ENCODE measurements at regions not wholly inside any gene's neighbourhood (a gene's known extent, or its start where the extent isn't known, plus 50 kb on each side); places are given as distances from the start of the nearest gene placed in this dataset.
"Not testable (repeated sequence)": the region's sequence is repeated elsewhere in the genome, so short reads cannot be mapped to it uniquely, and the experiment has no call there.

DNA sequence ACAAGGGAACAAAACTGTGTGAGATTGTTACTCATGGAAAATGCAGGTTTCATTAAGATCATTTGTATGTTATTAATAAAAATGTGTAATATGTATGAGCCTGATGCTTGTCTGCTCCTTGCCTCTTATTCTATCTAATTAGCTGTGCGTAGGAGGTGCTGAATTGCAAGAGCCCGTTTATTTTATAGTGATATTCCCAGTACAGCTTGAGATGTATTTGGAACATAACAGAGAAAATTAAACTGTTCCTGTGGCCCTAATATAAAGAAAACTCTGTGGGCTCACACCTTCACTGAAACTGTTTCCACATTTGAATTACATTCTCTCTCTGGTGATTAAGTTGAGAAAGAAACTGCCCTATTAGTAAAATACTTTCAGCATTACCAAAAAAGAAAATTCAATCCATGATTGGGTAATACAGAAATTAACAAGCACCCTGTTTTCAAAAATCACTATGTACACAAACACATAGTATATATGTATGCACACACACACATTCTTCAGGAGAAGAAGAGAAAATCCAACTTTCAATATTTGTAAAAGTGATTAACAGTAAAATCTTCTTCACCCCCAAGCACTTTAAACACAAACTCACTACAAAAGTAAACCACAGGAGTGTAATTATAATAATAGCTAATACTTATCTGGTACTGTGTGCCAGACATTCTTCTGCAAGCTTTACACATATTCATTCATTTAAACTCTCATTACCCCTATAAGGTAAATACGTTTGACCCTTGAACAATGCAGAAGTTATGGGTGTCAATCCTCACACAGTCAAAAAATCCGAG, 233.2 kb downstream of the PHLDA1 start:
- no peak for DNase-seq (ENCODE audit: low read depth in 2 of 2)

DNA sequence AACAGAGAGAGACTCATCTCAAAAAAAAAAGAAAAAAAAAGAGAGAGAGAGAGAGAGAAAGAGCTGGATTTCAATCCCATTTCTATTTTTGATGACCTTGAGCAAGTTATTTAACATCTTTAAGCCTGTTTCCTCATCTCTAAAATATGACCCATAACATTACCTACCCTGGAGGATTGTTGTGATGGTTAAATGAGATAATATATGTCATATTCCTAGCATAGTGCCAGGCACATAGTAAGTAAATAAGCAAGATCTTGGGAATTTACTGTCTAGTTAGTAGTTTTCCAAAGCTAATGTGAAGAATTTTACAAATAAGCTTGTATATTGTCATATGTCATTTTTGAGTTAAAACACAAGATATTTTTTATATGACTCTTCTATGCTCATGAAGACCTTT, 236.5 kb downstream of the PHLDA1 start:
- no peak for DNase-seq (ENCODE audit: low read depth in 2 of 2)

DNA sequence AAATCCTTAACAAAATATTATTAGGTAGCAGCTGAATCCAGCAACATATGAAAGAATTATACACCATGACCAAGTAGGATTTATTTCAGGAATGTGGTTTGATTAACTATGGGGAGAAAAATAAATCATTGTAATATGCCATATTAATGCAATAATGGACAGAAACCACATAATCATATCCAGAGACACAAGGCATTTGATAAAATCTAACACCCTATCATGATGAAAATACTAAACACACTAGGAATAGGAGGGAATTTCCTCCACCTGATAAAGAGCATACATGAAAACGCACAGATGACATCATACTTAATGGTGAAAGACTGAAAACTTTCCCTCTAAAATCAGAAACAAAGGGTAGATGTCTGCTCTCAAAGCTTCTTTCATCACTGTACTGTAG, 238.9 kb downstream of the PHLDA1 start:
- no peak for DNase-seq (ENCODE audit: low read depth in 2 of 2)

DNA sequence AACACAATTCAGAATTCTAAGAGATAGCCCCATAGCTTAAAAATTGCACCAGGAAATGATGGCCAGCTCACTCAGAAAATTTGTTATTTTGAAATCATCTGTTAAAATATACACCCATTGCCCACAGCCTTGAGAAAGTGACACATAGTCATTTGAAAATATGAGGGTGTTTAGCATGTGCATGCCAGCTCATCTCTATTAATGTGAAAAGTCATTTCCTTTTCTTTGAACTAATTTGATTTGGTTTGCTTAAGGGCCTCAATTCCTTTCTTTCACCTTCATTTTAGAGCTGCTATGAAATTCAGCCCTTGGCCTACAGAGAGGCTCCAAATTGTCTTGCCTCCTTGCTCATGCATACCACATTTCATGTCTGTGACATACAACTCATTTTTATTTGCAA, 241.4 kb downstream of the PHLDA1 start:
- DNase-seq (ENCODE audit: low read depth in 2 of 2) = no peak

DNA sequence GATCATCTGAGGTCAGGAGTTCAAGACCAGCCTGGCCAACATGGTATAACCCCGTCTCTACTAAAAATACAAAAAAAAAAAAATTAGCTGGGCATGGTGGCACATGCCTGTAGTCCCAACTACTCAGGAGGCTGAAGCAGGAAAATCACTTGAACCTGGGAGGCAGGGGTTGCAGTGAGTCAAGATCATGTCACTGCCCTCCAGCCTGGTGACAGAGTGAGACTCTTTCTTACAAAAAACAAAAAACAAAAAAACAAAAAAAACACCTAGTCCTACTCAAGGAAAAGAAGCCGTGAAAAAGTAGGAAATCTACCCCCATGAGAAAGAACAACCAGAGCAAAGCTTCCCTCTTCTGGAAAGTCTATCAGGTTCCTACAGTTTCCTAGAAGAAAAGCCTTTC, 244.4 kb downstream of the PHLDA1 start:
- not testable (repeated sequence) for DNase-seq (ENCODE audit: low read depth in 2 of 2)

DNA sequence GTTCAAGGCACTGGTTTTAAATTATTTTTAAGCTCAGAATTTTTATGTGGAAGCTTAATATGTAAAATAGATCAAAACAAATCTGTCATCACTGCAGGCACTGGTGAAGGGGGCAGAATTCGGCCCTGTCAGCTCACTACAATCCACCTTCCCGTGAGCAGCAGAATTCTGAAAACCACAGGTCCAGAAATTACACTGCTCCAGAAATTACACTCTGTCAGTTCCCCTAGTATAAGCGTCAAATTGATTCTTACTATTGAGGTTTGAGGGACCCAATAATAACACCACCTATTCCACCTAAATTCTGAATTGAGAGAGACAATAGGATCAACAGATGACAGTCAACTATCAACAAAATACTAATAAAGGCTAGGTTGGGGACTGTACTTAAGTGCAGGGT, 245.5 kb downstream of the PHLDA1 start:
- DNase-seq (ENCODE audit: low read depth in 2 of 2) = no peak

DNA sequence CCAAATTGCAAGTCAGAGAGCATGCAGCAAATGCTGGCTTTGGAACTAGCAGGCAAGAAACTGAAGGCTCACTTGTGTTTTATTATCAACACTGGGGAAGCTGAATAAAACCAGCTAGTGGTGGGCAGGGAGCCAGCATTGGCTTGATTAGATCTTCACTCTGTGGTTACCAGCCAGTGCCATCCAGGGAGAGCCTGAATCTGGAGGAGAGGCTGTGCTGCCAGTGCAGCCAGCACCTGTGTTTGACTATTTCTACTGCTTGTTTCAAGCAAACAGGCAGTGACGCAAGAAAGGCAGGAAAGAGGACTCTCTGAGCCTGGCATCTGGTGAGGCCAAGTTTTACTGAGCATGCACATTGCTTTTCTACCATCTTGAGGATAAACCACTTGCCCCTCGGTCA, 247.0 kb downstream of the PHLDA1 start:
- no peak for DNase-seq (ENCODE audit: low read depth in 2 of 2)

DNA sequence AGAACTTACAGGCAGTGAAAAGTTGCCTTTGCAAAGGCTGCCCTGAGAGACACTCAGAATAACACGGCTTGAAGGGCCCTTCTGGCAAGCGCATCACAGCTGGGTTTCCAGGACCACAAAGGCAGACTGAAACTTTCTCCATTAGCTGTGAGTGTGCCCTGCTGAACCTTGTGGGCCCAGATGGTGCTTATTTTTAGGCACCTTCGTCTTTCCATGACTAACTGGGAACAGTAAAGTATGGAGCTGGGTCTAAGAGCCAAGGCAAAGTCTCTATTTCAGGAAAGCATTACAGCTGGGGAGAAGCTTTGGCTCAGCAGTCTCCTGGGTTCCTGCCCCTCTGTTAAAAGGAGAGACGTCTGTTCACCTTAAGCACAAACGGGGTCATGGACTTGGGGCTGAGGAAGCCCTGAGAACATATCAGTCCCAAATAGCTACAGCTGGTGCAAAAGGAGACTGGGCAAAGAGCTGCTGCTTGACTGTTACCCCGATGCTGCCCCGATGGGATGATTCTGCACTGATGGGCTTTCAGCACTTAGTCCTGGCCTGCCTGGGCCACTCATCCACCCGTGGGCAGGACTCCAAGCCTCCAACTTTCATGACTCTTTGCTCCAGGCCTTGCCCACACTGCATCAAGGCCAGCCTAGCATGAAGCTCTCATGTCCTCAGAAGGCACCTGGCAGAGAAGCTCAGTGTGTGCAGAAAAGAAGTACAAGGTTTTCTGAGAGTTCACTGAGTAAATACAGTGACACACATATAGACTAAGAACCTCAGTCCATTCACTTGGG, 248.3 kb downstream of the PHLDA1 start:
- DNase-seq (ENCODE audit: low read depth in 2 of 2) = no peak

DNA sequence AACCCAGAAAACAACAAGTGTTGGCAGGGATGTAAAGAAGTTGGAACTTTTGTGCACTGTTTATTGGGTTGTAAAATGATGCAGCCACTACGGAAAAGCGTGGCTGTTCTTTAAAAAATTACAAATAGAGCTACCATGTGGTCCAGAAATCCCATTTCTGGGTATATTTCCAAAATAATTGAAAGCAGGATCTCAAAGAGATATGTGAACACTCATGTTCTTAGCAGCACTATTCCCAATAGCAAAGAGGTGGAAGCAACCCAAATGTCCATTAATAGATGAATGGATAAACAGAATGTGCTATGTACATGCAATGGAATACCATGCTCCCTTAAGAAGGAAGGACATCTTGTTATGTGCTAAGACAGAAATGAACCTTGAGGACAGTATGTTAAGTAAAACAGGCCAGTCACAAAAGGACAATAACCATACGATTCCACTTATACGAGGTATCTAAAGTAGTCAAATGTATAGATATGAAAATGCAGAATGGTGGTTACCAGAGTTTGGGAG, 249.5 kb downstream of the PHLDA1 start:
- no peak for DNase-seq (ENCODE audit: low read depth in 2 of 2)

DNA sequence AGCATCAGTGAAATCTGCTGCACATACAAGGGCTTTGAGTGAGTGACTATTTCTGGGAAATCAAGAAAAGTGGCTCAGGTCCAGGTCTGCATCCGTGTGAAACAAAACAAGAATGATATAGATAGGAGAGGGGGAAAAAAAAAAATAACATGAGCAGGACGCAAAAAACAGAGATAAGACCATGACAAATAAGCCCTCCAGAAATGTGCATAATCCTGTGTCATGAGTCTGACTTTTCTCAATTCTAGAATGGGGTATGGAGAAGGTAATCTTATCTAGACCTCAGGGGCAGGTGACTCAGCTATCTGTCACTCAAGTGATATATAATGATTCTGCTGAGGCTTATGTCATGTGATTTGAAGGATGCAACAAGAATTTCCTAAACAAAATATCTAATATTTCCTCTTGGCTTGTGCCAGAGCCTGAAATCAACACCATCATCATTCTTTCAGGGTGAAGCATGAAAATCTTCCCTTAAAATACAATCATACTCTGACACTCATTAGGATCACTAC, 250.0 kb downstream of the PHLDA1 start:
- no peak for DNase-seq (ENCODE audit: low read depth in 2 of 2)

DNA sequence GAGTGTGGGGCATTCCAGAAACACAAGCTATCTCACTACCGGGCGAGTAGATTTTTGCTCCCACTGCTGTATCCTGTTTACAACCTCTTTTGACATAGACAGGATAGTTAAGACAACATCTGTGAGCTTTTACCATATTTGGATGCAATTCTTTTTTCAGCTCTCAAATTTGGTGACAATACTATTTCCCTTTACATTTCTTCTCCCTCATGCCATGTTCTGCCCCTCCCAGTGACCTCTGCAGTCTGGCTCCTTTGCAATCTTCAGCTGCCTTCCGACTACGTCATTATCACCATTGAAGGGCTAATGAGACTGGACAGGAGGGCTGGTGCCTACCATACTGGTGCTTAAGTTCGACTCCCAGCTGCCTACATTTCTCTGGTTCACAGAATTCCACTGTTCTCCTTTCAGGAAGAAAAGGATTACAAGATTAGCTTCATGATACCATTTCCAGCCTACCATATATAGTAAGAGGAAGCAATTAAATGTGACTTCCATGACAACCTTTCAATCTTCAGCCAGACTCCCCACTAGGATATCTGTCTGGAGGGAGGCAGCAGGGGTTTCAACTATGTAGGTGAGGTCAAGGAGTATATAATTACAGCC, 251.6 kb downstream of the PHLDA1 start:
- no peak for DNase-seq (ENCODE audit: low read depth in 2 of 2)

DNA sequence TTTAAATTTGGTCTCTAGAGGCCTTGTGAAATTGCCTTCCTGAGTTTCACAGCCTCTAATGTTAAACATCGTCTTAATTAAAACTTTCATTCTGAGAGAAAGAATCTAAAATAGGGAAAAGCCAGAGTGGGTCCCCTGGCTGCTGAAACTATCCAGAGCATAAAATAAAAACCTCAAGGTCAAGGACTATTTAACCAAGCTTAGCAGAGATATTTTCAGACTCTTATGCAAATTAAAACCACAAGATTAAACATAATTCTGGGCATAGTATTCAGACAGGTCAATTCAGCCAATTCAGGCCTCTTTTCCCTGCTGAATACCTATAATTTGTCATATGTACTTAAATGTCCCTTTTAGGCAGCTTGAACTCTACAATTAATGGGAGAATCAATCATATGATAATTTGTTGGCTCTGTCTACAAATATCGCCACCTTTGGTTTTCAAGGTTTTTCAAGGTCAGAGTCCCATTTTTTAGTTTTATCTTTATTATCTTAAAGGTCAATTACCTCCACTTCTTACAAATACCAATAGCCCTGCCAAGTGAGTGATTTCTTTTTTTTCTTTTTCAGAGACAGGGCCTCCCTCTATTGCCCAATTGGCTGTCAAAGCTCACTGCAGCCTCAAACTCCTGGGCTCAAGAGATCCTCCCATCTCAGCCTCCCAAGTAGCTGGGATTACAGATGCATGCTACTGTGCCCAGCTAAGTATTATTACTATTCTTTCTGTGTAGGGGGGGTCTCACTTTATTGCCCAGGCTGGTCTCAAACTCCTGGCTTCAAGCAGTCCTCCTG, 257.1 kb downstream of the PHLDA1 start:
- no peak for DNase-seq (ENCODE audit: low read depth in 2 of 2)

DNA sequence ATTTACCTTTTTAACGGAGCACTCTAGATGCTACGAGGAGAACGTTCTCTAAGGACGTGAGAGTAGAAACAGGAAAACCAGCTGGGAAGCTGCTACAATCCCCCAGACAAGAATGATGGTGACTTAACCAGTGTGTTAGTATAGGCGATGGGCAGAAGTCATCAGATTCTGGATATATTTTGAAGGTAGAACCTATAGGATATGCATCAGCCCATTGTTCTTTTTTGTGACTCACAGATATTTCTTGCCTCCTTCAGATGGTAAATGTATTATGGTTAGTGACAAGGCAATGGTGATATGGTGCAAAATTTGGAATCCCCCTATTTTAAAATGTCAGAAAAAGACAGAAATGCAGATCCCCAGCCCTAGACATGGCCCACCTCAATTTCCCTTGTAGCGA, 258.2 kb downstream of the PHLDA1 start:
- no peak for DNase-seq (ENCODE audit: low read depth in 2 of 2)

DNA sequence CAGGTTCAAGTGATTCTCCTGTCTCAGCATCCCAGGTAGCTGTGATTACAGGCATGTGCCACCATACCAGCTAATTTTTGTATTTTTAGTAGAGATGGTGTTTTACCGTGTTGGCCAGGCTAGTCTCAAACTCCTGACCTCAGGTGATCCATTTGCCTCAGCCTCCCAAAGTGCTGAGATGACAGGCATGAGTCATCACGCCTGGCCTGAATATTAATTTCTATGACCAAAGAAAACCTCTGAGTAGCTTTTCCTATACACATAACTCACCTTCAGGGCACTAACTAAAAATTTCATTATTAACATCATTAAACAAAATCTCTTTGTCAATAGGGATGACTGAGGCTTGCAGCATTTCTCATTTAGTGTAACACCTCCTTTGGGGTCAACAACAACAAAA, 259.6 kb upstream of the KRR1 start:
- DNase-seq (ENCODE audit: low read depth in 2 of 2) = no peak

DNA sequence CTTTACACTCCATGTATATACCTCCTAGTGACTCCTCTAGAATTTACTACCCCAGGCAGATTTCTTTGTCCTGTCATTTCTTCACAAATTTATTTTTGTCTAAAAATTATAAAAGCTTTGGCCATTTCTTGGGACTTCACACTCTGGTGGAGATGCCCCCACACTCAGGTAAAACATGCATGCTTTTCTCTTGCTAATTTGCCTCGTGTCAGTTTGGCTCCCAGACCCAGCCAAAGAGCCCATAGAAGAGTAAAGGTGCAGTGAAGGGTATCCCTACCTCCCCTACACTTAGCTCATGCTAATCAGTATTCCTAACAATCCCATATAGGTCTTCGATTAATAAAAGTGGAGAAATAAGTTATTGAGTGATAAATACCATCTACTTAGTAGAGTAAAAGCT, 256.5 kb upstream of the KRR1 start:
- no peak for DNase-seq (ENCODE audit: low read depth in 2 of 2)

DNA sequence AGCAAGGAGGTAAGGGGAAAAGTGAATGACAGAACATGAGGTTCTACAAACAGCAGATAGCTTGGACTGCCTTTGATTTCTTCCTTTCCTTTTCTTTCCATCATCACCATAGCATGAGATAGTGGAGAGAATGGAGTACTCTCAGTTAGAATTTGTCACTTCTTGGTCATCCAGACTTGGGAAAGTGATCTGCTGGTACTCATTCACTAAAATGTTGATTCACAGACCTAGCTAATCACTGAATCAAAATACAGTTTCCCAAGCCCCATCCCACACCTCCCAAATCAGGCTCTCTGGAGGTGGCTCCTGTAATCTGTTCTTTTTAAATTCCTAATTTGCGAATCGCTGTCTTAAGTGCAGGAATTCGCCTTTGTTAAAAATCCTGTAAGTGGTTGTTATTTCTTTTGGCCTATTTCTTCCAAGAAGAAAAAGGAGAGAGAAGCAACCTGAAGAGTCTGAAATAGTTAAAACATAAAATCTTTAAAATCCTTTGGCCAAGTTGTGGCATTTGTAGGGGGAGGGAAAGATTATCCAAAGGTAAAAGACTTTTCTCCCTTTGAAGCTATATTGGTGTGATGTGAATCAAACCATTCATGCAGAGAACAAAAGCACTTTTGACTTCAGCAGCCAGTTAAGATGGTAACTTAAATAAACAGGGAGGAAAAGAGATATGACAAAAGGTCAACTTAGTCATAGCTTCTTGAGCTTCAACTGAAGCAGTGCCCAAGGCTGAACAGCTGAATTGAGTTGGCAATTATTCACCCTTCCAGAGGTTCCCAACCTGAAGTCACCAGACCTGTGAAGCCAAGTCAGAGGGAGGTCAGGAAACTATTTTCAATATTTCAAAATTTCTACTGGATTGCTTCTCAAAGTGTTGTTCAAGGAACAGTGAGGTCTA, 255.1 kb upstream of the KRR1 start:
- DNase-seq (ENCODE audit: low read depth in 2 of 2) = no peak

DNA sequence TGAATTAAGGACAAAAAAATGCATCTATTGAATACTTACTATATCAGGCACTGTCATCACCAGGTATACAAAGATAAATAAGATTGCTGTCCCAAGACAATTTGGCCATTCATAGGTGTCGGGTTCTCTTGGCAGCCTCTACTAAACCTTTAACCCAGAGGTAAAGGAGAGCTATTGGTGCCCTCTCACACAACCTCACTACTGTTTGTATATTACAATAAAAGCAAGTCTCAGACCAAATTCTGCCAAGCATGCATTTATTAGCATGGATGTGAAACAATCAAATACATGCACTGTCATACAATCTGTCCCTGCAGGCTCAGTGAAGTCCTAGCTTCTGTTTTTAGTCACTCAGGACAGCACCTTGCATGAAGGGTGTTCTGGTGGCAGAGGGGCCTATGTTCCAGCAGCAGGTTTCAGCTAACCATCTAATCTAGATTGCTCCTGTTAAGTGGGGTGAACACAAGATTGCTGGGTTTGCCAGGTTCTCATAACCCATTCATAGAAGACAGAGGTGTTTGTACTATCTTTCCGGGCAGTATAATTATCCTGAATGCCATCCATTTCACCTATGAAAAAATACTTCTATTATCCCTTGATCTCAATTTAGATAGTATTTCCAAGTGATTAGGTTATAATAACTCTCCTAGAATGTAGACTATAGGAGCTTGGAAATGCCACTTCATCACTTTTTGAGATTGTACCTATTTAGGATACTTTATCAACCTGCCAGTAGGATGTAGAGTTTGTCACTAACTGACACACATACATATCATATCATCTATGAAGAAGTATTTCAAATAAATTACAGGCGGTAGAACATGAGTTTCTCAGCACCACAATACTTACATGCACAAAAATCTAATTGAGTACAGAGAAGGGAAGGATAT, 254.0 kb upstream of the KRR1 start:
- DNase-seq (ENCODE audit: low read depth in 2 of 2) = no peak

DNA sequence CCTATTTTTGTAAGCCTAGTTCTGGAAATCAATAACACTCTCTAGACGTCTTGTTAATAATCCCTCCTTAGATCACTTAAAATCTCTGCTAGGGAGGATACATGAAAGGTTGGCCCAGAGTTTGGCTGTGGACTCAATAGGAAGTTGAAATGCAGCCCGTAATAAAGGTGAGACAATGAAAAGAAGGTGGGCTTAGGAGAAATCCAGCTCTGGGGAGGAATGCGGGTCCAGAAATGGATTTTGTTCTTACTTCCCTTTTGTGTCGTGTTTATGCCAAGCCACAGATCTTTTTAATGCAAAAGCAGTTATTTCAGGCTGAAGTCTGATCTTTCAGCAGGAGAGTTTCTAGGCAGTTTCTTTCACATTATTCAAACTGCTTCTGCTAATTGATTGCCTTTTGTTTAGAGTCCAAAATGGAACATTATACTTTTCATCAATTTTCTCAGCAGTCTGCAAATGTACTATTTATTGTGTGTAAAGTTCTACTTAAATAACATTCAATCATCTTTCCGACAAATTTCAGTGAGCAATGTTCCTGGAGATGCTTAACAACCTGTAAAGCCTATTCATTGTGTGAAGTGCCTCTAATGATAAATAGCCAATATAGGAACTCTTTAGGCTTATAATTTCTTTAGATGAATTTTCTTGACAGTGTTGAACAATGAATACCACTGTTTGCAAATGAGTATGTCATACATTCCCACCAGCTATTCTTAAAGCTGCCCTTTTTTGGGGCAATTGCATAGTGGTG, 252.9 kb upstream of the KRR1 start:
- no peak for DNase-seq (ENCODE audit: low read depth in 2 of 2)

Measured in stimulated activated CD8-positive, alpha-beta memory T cell treated with anti-CD3 and anti-CD28 coated beads, Interleukin-15, amount 100 ng/mL, for 48 hours (primary cell).